Fibroblast of mammary gland (primary cell): ENCODE measurements at regions not wholly inside any gene's neighbourhood (a gene's known extent, or its start where the extent isn't known, plus 50 kb on each side); places are given as distances from the start of the nearest gene placed in this dataset.

Experiments used
- DNase-seq: peaks from one replicate; pipeline ENCODE4 v3.0.0-alpha.2; 2010; ENCODE audit warnings: low read depth
- H3K4me3 ChIP-seq: 2 replicates; pipeline ENCODE4 v1.5.1; 2011; ENCODE audit warnings: low read depth, mild to moderate bottlenecking, low read length, moderate library complexity; ENCODE audit not compliant: control insufficient read depth
- CTCF ChIP-seq: conservative IDR thresholded peaks from 2 replicates; pipeline ENCODE4 v1.5.1; 2011; ENCODE audit warnings: low read depth, low read length, inconsistent platforms; ENCODE audit not compliant: control insufficient read depth, insufficient read depth

DNA sequence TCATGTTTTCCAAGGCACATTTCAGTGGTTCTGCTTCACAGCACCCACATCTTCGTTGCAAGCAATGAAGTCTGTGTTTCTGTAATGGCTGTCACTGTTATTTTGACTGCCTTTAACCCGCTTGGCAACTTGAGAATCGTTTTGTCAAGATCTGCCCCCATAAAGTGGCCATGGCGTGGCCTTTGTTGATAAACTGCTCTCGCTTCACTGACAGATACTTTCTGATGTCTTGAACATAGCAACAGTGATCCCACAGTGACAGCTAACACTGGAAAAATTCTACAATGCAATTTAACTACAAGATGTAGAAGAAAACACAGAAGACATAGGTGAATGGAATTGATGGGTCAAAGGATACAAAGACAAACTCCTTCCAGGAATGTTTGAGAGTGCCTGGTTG, 184.2 kb downstream of the KLHL28 start:
- no peak for DNase-seq
- H3K4me3 ChIP-seq, result no peak overlapping the region
- TF ChIP-seq CTCF, result no peak

DNA sequence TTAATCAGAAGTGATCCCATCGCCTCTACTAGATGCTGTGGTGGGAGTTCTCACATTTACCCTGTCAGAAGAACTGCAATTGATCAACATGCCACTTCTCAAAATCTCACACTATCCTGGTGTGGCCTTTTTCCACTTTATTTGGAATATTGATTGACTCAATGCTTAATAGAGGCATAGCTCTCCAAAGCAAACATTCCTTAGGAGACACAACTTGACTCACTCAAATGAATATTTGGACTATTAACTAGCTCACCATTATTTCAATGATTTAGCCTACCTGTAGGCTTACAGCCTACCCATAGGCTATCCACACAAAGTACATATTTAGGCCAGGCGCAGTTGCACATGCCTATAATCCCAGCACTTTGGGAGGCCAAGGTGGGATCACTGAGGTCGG, 186.5 kb downstream of the KLHL28 start:
- no peak overlapping the region for H3K4me3 ChIP-seq
- TF ChIP-seq CTCF, result no peak
- no peak for DNase-seq

GRCh38 chr14:44774396-44774795, 187.4 kb downstream of the KLHL28 start:
- DNase-seq, result no peak
- H3K4me3 ChIP-seq, result no peak overlapping the region
- TF ChIP-seq CTCF, result no peak

DNA sequence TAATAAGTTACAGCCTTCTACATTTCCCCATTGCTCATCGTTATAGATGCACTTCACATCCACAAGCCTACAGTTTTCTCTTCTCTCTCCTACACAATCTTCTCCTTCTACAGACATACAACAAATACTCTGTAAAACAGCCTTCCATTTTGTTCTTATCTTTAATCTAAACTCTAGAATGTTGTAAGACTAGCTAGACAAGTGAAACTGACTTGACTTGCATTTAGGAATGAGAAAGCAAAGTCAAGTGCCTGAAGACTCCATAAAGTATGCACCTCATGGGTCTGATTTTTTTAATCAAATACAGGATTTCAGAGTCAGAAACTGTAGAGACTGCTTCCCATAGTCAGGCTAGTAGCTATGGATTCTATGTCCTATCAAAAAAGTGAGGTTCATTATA, 190.3 kb downstream of the KLHL28 start:
- TF ChIP-seq CTCF, result no peak
- no peak overlapping the region for H3K4me3 ChIP-seq
- no peak for DNase-seq

GRCh38 chr14:44770201-44770600, 191.5 kb downstream of the KLHL28 start:
- no peak for DNase-seq
- TF ChIP-seq CTCF, result no peak
- no peak overlapping the region for H3K4me3 ChIP-seq

GRCh38 chr14:44768935-44769334, 192.8 kb downstream of the KLHL28 start:
- H3K4me3 ChIP-seq, result no peak overlapping the region
- no peak for TF ChIP-seq CTCF
- DNase-seq, result no peak

DNA sequence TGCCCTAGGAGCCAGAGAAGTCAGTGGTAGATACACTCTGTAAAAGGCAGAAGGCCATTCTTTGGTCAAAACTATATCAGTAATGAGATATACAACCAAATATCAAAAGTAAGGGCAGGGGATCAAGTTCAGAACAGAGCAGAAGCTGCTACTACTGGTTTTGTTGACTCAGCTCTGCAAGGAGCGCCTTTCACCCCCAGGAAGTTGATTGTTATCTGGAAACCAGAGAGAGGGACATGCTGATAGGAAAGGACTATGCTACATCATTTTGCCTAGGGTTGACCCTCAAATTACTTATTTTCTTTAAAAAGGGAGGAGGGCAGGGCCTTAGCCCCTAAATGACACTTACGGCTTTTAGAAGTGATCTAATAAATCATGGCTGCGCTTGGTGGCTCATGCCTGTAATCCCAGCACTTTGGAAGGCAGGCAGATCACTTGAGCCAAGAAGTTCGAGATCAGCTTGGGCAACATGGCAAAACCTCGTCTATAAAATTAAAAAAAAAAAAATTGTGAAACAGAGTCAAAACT, 194.0 kb downstream of the KLHL28 start:
- DNase-seq, result no peak
- TF ChIP-seq CTCF, result no peak
- no peak overlapping the region for H3K4me3 ChIP-seq
